NCI-H510A treated with DMSO at 0.1 percent for 48 hours (cell line): ENCODE measurements at regions not wholly inside any gene's neighbourhood (a gene's known extent, or its start where the extent isn't known, plus 50 kb on each side); places are given as distances from the start of the nearest gene placed in this dataset.
A peak's percentile ranks its signal among the peaks of the same experiment; 100 is the strongest.

ENCODE experiments used
- DNase-seq: peaks from one replicate; lab custom pipeline; 2025; lab: John Stamatoyannopoulos, UW

- DNase-seq, result peak; percentile 18
Measured at GRCh38 chr18:54532222-54532621, 58.8 kb upstream of the DYNAP start.

GRCh38 chr18:54532962-54533361 is 58.1 kb upstream of the DYNAP start:
- DNase-seq, result peak; percentile 10
